SK-N-SH (cell line): ENCODE measurements at regions not wholly inside any gene's neighbourhood (a gene's known extent, or its start where the extent isn't known, plus 50 kb on each side); places are given as distances from the start of the nearest gene placed in this dataset.

Experiments used
- POLR2AphosphoS5 ChIP-seq: IDR thresholded peaks from 2 replicates; pipeline ENCODE4 v1.6.1; 2012; ENCODE audit warnings: low read depth, low read length
- RCOR1 ChIP-seq: fragments of 150-350 bp; IDR thresholded peaks from 2 replicates; pipeline ENCODE4 v1.6.1; 2017; ENCODE audit warnings: antibody characterized with exemption, low read length
- SIN3A ChIP-seq: IDR thresholded peaks from 2 replicates; pipeline ENCODE4 v1.6.1; 2012; ENCODE audit warnings: low read depth, mild to moderate bottlenecking, low read length, moderate library complexity, borderline replicate concordance
- TF ChIP-seq, protein P1 (sequence below): IDR thresholded peaks from 2 replicates; pipeline ENCODE4 v1.4.0; 2012; ENCODE audit warnings: low read depth, borderline replicate concordance
- TF ChIP-seq, protein P2 (sequence below): fragments of 200-600 bp; sonication (generic); IDR thresholded peaks from 2 replicates; pipeline ENCODE4 v1.6.1; 2017; ENCODE audit warnings: antibody characterized with exemption, mild to moderate bottlenecking, moderate library complexity
- TF ChIP-seq, protein P3 (sequence below): fragments of 150-350 bp; IDR thresholded peaks from 2 replicates; pipeline ENCODE4 v1.6.1; 2017; ENCODE audit warnings: antibody characterized with exemption, low read length, low read depth, borderline replicate concordance

DNA sequence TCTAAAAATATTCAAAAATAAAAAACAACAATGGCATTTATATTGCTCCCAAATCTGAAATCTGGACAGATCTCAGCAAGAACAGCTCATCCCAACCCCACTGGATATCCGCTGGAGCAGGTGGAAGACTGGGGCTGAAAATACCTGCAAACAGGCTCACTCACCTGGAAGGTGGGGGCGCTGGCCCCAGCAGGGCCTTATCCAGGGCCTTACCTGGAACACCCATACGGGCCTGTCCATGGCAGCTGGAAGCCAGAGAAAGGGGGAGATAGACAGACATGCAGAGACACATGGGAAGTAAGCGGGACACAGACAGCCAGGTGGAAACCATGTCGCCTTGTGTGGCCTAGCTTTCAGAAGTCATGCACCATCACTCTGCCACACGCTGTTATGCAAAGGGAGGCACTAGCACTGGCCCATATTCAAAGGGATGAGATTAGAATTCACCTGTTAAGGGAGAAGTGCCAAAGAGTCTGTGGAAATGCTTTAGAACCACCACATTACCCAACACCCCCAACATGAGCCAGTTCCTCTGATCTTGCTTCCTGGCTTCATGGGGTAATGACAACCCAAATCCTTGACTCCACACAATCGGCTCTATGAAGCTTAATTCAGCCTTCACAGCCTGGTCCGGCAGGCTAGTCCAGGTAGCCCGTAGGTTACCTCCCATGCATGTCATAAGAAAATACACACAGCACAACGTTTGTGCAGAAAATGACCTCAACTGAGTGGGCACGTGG, 99.0 kb upstream of the CDYL start:
- TF ChIP-seq RCOR1 (no peak), POLR2AphosphoS5 (no peak), SIN3A (no peak)
- TF ChIP-seq, protein P1, sequence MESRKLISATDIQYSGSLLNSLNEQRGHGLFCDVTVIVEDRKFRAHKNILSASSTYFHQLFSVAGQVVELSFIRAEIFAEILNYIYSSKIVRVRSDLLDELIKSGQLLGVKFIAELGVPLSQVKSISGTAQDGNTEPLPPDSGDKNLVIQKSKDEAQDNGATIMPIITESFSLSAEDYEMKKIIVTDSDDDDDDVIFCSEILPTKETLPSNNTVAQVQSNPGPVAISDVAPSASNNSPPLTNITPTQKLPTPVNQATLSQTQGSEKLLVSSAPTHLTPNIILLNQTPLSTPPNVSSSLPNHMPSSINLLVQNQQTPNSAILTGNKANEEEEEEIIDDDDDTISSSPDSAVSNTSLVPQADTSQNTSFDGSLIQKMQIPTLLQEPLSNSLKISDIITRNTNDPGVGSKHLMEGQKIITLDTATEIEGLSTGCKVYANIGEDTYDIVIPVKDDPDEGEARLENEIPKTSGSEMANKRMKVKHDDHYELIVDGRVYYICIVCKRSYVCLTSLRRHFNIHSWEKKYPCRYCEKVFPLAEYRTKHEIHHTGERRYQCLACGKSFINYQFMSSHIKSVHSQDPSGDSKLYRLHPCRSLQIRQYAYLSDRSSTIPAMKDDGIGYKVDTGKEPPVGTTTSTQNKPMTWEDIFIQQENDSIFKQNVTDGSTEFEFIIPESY, result no peak
- TF ChIP-seq, protein P2, sequence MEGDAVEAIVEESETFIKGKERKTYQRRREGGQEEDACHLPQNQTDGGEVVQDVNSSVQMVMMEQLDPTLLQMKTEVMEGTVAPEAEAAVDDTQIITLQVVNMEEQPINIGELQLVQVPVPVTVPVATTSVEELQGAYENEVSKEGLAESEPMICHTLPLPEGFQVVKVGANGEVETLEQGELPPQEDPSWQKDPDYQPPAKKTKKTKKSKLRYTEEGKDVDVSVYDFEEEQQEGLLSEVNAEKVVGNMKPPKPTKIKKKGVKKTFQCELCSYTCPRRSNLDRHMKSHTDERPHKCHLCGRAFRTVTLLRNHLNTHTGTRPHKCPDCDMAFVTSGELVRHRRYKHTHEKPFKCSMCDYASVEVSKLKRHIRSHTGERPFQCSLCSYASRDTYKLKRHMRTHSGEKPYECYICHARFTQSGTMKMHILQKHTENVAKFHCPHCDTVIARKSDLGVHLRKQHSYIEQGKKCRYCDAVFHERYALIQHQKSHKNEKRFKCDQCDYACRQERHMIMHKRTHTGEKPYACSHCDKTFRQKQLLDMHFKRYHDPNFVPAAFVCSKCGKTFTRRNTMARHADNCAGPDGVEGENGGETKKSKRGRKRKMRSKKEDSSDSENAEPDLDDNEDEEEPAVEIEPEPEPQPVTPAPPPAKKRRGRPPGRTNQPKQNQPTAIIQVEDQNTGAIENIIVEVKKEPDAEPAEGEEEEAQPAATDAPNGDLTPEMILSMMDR, result no peak
- TF ChIP-seq, protein P3, sequence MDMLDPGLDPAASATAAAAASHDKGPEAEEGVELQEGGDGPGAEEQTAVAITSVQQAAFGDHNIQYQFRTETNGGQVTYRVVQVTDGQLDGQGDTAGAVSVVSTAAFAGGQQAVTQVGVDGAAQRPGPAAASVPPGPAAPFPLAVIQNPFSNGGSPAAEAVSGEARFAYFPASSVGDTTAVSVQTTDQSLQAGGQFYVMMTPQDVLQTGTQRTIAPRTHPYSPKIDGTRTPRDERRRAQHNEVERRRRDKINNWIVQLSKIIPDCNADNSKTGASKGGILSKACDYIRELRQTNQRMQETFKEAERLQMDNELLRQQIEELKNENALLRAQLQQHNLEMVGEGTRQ, result no peak
